HEK293 (cell line): ENCODE measurements at regions not wholly inside any gene's neighbourhood (a gene's known extent, or its start where the extent isn't known, plus 50 kb on each side); places are given as distances from the start of the nearest gene placed in this dataset.

Experiments used
- CTCF ChIA-PET: fragments of 350-600 bp; formaldehyde crosslinking; extraction: SDS; loops from one replicate; lab custom pipeline; 2021; ENCODE audit warnings: antibody characterized with exemption; lab: Yijun Ruan, JAX
- POLR2A ChIA-PET: fragments of 300-600 bp; formaldehyde crosslinking; extraction: SDS; loops from one replicate; lab custom pipeline; 2020; ENCODE audit warnings: antibody characterized with exemption, inconsistent platforms; lab: Yijun Ruan, JAX
- H3K27ac ChIP-seq: fragments of 200-500 bp; sonication (Bioruptor generic); 2 replicates; pipeline ENCODE4 v1.5.1; 2014; ENCODE audit warnings: low read depth, low read length, control low read depth, inconsistent platforms; ENCODE audit errors: extremely low read depth
- H3K36me3 ChIP-seq, 2 experiments: fragments of 200-500 bp in 1 of 2; sonication (Bioruptor generic) in 1 of 2; 1 replicate in 1 of 2; 2 replicates in 1 of 2; pipeline ENCODE4 v1.5.1; 2014 to 2017; ENCODE audit warnings: inconsistent platforms in 2 of 2, low read length in 2 of 2; ENCODE audit not compliant: control insufficient read depth in 2 of 2, insufficient read depth in 1 of 2
- H3K4me1 ChIP-seq: fragments of 200-500 bp; sonication (Bioruptor generic); 2 replicates; pipeline ENCODE4 v1.5.1; 2014; ENCODE audit warnings: mild to moderate bottlenecking, low read length, inconsistent platforms; ENCODE audit not compliant: control insufficient read depth, insufficient read depth
- H3K4me3 ChIP-seq: 2 replicates; pipeline ENCODE4 v1.5.1; 2011; ENCODE audit warnings: low read depth, mild to moderate bottlenecking, control low read depth, low read length, moderate library complexity
- H3K9me3 ChIP-seq: fragments of 200-500 bp; sonication (Bioruptor generic); 2 replicates; pipeline ENCODE4 v1.5.1; 2014; ENCODE audit warnings: low read depth, low read length, inconsistent platforms; ENCODE audit not compliant: control insufficient read depth, insufficient read depth
- BCL6B ChIP-seq: fragments of 450-650 bp; formaldehyde crosslinking; IDR thresholded peaks from 2 replicates; pipeline ENCODE4 v1.5.1; 2017; ENCODE audit warnings: missing biosample characterization, missing genetic modification characterization
- PRDM6 ChIP-seq: fragments of 450-650 bp; formaldehyde crosslinking; IDR thresholded peaks from 2 replicates; pipeline ENCODE4 v1.5.1; 2017; ENCODE audit warnings: missing biosample characterization, missing genetic modification characterization
- REST ChIP-seq: fragments of 450-650 bp; formaldehyde crosslinking; IDR thresholded peaks from 2 replicates; pipeline ENCODE4 v1.5.1; 2016; ENCODE audit warnings: missing biosample characterization, missing genetic modification characterization
- SALL2 ChIP-seq: fragments of 450-650 bp; formaldehyde crosslinking; IDR thresholded peaks from 2 replicates; pipeline ENCODE4 v1.5.0; 2017; ENCODE audit warnings: missing biosample characterization, mild to moderate bottlenecking, missing genetic modification characterization, borderline replicate concordance
- ZBTB20 ChIP-seq: fragments of 450-650 bp; formaldehyde crosslinking; IDR thresholded peaks from 2 replicates; pipeline ENCODE4 v1.5.1; 2016; ENCODE audit warnings: missing biosample characterization, missing genetic modification characterization
- ZBTB8A ChIP-seq: fragments of 450-650 bp; formaldehyde crosslinking; IDR thresholded peaks from 2 replicates; pipeline ENCODE4 v1.5.1; 2016; ENCODE audit warnings: missing biosample characterization, missing genetic modification characterization
- ZNF169 ChIP-seq: fragments of 450-650 bp; formaldehyde crosslinking; IDR thresholded peaks from 2 replicates; pipeline ENCODE4 v1.5.1; 2016; ENCODE audit warnings: missing biosample characterization, missing genetic modification characterization
- ZNF175 ChIP-seq: fragments of 450-650 bp; formaldehyde crosslinking; IDR thresholded peaks from 2 replicates; pipeline ENCODE4 v1.5.1; 2016; ENCODE audit warnings: missing biosample characterization, missing genetic modification characterization
- ZNF23 ChIP-seq: fragments of 450-650 bp; formaldehyde crosslinking; IDR thresholded peaks from 2 replicates; pipeline ENCODE4 v1.5.1; 2016; ENCODE audit warnings: missing biosample characterization, missing genetic modification characterization, borderline replicate concordance
- ZNF830 ChIP-seq: fragments of 450-650 bp; IDR thresholded peaks from 2 replicates; pipeline ENCODE4 v1.5.0; 2018; ENCODE audit warnings: missing biosample characterization, missing genetic modification characterization, low read depth, mild to moderate bottlenecking, moderate library complexity
- TF ChIP-seq, protein P1 (sequence below): fragments of 450-650 bp; formaldehyde crosslinking; IDR thresholded peaks from 2 replicates; pipeline ENCODE4 v1.5.0; 2017; ENCODE audit warnings: missing biosample characterization, missing genetic modification characterization, borderline replicate concordance
- TF ChIP-seq, protein P2 (sequence below): fragments of 450-650 bp; formaldehyde crosslinking; IDR thresholded peaks from 2 replicates; pipeline ENCODE4 v1.5.1; 2016; ENCODE audit warnings: missing biosample characterization, missing genetic modification characterization

- Histone ChIP-seq H3K36me3 (no peaks in the 10 kb centered on the region), H3K4me3 (no peak overlapping the region), H3K9me3 (no peaks in the 10 kb centered on the region), H3K27ac (no peak overlapping the region), H3K4me1 (no peaks in the 10 kb centered on the region)
- ChIA-PET CTCF (interaction anchor here (0.6 to 1.5 kb wide), 2 partner anchors 47 to 268 kb away, joined by 3 to 5 read pairs; no protein-coding TSS in a partner anchor), POLR2A (no interaction called here)
- peak; percentile 78 for TF ChIP-seq REST (tag by site-specific recombination)
- no peak for TF ChIP-seq PRDM6
- TF ChIP-seq, protein P1, sequence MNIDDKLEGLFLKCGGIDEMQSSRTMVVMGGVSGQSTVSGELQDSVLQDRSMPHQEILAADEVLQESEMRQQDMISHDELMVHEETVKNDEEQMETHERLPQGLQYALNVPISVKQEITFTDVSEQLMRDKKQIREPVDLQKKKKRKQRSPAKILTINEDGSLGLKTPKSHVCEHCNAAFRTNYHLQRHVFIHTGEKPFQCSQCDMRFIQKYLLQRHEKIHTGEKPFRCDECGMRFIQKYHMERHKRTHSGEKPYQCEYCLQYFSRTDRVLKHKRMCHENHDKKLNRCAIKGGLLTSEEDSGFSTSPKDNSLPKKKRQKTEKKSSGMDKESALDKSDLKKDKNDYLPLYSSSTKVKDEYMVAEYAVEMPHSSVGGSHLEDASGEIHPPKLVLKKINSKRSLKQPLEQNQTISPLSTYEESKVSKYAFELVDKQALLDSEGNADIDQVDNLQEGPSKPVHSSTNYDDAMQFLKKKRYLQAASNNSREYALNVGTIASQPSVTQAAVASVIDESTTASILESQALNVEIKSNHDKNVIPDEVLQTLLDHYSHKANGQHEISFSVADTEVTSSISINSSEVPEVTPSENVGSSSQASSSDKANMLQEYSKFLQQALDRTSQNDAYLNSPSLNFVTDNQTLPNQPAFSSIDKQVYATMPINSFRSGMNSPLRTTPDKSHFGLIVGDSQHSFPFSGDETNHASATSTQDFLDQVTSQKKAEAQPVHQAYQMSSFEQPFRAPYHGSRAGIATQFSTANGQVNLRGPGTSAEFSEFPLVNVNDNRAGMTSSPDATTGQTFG (tag by site-specific recombination): no peak
- TF ChIP-seq SALL2 (tag by site-specific recombination): no peak
- TF ChIP-seq ZNF23: no peak
Measured at GRCh38 chr1:88609051-88609450, 75.0 kb upstream of the PKN2 start.

GRCh38 chr1:88610687-88611086, 73.4 kb upstream of the PKN2 start:
- no peaks in the 10 kb centered on the region for H3K36me3 ChIP-seq
- TF ChIP-seq ZNF830 (tag by site-specific recombination) (no peak), BCL6B (tag by site-specific recombination) (no peak), ZBTB20 (no peak), ZNF169 (no peak), ZNF175 (tag by site-specific recombination) (no peak), ZBTB8A (tag by site-specific recombination) (no peak)
- TF ChIP-seq, protein P2, sequence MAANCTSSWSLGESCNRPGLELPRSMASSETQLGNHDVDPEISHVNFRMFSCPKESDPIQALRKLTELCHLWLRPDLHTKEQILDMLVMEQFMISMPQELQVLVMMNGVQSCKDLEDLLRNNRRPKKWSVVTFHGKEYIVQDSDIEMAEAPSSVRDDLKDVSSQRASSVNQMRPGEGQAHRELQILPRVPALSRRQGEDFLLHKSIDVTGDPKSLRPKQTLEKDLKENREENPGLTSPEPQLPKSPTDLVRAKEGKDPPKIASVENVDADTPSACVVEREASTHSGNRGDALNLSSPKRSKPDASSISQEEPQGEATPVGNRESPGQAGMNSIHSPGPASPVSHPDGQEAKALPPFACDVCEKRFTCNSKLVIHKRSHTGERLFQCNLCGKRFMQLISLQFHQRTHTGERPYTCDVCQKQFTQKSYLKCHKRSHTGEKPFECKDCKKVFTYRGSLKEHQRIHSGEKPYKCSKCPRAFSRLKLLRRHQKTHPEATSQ: no peak
- CTCF ChIA-PET: interaction anchor here (1.0 kb wide), 1 partner anchor 45 kb away, joined by 3 read pairs; no protein-coding TSS in a partner anchor
- POLR2A ChIA-PET: no interaction called here
- H3K4me1 ChIP-seq: no peaks in the 10 kb centered on the region
- no peak overlapping the region for H3K27ac ChIP-seq
- no peaks in the 10 kb centered on the region; the same call in 1 of the 2 replicates for H3K9me3 ChIP-seq
- no peak overlapping the region for H3K4me3 ChIP-seq
